Esophagus squamous epithelium (tissue), 4 donors: ENCODE measurements at regions not wholly inside any gene's neighbourhood (a gene's known extent, or its start where the extent isn't known, plus 50 kb on each side); places are given as distances from the start of the nearest gene placed in this dataset.

Experiments used
- POLR2A ChIP-seq, 4 donors: fragments of 450-650 bp; IDR thresholded peaks; one replicate each; pipeline ENCODE4 v1.6.1; 2017; ENCODE audit warnings: antibody characterized with exemption in 4 of 4, mild to moderate bottlenecking in 4 of 4, moderate library complexity in 3 of 4
- TF ChIP-seq, protein P1 (sequence below), 6 experiments: fragments of 450-650 bp in 4 of 6; fragments of 200-600 bp in 2 of 6; sonication (generic) in 2 of 6; IDR thresholded peaks; one replicate each; pipeline ENCODE4 v1.5.1; 2016 to 2019; ENCODE audit warnings: antibody characterized with exemption in 6 of 6, mild to moderate bottlenecking in 4 of 6, moderate library complexity in 4 of 6

DNA sequence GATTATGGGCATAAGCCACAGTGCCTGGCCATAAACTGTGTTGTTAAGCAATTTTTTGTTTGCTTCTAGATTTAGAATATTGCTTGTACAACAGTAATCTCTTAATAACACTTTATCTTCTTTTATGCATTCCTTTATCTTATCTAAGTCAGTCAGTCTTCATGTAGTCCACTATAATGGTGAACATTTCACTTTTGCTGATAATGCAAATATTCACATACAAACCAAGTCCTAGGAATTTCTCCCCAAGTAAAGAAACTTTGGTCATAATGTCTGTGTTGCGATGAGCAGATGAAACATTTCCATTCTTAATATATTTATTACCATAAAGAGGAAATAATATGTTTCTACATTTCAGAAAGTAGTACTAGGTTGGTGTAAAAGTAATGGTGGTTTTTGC lies 765.8 kb upstream of the ARRDC4 start:
- TF ChIP-seq, protein P1, sequence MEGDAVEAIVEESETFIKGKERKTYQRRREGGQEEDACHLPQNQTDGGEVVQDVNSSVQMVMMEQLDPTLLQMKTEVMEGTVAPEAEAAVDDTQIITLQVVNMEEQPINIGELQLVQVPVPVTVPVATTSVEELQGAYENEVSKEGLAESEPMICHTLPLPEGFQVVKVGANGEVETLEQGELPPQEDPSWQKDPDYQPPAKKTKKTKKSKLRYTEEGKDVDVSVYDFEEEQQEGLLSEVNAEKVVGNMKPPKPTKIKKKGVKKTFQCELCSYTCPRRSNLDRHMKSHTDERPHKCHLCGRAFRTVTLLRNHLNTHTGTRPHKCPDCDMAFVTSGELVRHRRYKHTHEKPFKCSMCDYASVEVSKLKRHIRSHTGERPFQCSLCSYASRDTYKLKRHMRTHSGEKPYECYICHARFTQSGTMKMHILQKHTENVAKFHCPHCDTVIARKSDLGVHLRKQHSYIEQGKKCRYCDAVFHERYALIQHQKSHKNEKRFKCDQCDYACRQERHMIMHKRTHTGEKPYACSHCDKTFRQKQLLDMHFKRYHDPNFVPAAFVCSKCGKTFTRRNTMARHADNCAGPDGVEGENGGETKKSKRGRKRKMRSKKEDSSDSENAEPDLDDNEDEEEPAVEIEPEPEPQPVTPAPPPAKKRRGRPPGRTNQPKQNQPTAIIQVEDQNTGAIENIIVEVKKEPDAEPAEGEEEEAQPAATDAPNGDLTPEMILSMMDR (IDR thresholded peaks at IDR 0.05), result no peak
- no peak for TF ChIP-seq POLR2A (IDR thresholded peaks at IDR 0.05)
